WTC11 (cell line): ENCODE measurements at regions not wholly inside any gene's neighbourhood (a gene's known extent, or its start where the extent isn't known, plus 50 kb on each side); places are given as distances from the start of the nearest gene placed in this dataset.
"Not testable (repeated sequence)": the region's sequence is repeated elsewhere in the genome, so short reads cannot be mapped to it uniquely, and the experiment has no call there.

Source experiments
- ATAC-seq: fragments of 200-7000 bp; cut with Tn5 transposase; 2 replicates; pipeline ENCODE4 v1.10.0; 2021; ENCODE audit warnings: mild to moderate bottlenecking, moderate library complexity
- CTCF ChIA-PET: fragments of 300-600 bp; sonication (Branson Sonifier 250); formaldehyde crosslinking; loops from one replicate; lab custom pipeline; 2021; ENCODE audit warnings: antibody characterized with exemption; lab: Charles Lee
- POLR2A ChIA-PET: fragments of 350-600 bp; sonication (Branson Sonifier 250); formaldehyde crosslinking; loops from one replicate; lab custom pipeline; 2021; ENCODE audit warnings: antibody characterized with exemption; lab: Charles Lee
- DNase-seq: peaks from one replicate; pipeline ENCODE4 v3.0.0; 2021; ENCODE audit warnings: low spot score
- H3K27ac Mint-ChIP-seq: 2 replicates; pipeline ENCODE4 v1.8.0; 2021; ENCODE audit warnings: mixed read lengths
- H3K27me3 Mint-ChIP-seq: 2 replicates; pipeline ENCODE4 v1.8.0; 2021; ENCODE audit warnings: low read depth, mild to moderate bottlenecking, moderate library complexity, mixed read lengths
- H3K36me3 Mint-ChIP-seq: 2 replicates; pipeline ENCODE4 v1.8.0; 2021; ENCODE audit warnings: mixed read lengths
- H3K4me1 Mint-ChIP-seq: 2 replicates; pipeline ENCODE4 v1.8.0; 2022; ENCODE audit warnings: mixed read lengths
- H3K4me3 Mint-ChIP-seq: 2 replicates; pipeline ENCODE4 v1.8.0; 2021; ENCODE audit warnings: mild to moderate bottlenecking, moderate library complexity, mixed read lengths
- H3K9me3 Mint-ChIP-seq: 2 replicates; pipeline ENCODE4 v1.8.0; 2021; ENCODE audit warnings: mixed read lengths
- ELF4 ChIP-seq: sonication (generic); formaldehyde crosslinking; IDR thresholded peaks from 2 replicates; pipeline ENCODE4 v1.8.1; 2022; ENCODE audit warnings: low read depth, mild to moderate bottlenecking, moderate library complexity, missing genetic modification reagents
- GTF2I ChIP-seq: fragments of 250-450 bp; sonication (Bioruptor Pico); conservative IDR thresholded peaks from 2 replicates; pipeline ENCODE4 v1.4.0; 2021; ENCODE audit warnings: mild to moderate bottlenecking
- PRRX2 ChIP-seq: fragments of 250-450 bp; sonication (Bioruptor Pico); IDR thresholded peaks from 2 replicates; pipeline ENCODE4 v1.8.0; 2021; ENCODE audit warnings: mild to moderate bottlenecking
- SOX15 ChIP-seq: fragments of 250-450 bp; sonication (Bioruptor Pico); IDR thresholded peaks from 2 replicates; pipeline ENCODE4 v1.9.0; 2021; ENCODE audit warnings: mild to moderate bottlenecking
- TEAD1 ChIP-seq: sonication (generic); formaldehyde crosslinking; IDR thresholded peaks from 2 replicates; pipeline ENCODE4 v1.8.0; 2022; ENCODE audit warnings: mild to moderate bottlenecking, missing genetic modification reagents
- TEAD4 ChIP-seq: sonication (generic); formaldehyde crosslinking; IDR thresholded peaks from 2 replicates; pipeline ENCODE4 v1.8.0; 2022; ENCODE audit warnings: mild to moderate bottlenecking, missing genetic modification reagents
- ZNF138 ChIP-seq: sonication (generic); formaldehyde crosslinking; conservative IDR thresholded peaks from 2 replicates; pipeline ENCODE4 v1.8.1; 2022; ENCODE audit warnings: mild to moderate bottlenecking, moderate library complexity, missing genetic modification reagents
- ZNF219 ChIP-seq: sonication (generic); formaldehyde crosslinking; IDR thresholded peaks from 2 replicates; pipeline ENCODE4 v1.8.0; 2023; ENCODE audit warnings: missing genetic modification reagents, mild to moderate bottlenecking, borderline replicate concordance
- ZNF263 ChIP-seq: sonication (generic); formaldehyde crosslinking; IDR thresholded peaks from 2 replicates; pipeline ENCODE4 v1.8.1; 2022; ENCODE audit warnings: low read depth, mild to moderate bottlenecking, moderate library complexity, missing genetic modification reagents
- ZNF396 ChIP-seq: fragments of 250-450 bp; sonication (Bioruptor Pico); IDR thresholded peaks from 2 replicates; pipeline ENCODE4 v1.8.0; 2021; ENCODE audit warnings: mild to moderate bottlenecking, moderate library complexity, borderline replicate concordance
- TF ChIP-seq, protein P1 (sequence below): sonication (generic); formaldehyde crosslinking; IDR thresholded peaks from 2 replicates; pipeline ENCODE4 v1.8.1; 2022; ENCODE audit warnings: low read depth, mild to moderate bottlenecking, moderate library complexity, missing genetic modification reagents, borderline replicate concordance
- TF ChIP-seq, protein P2 (sequence below): sonication (generic); formaldehyde crosslinking; IDR thresholded peaks from 2 replicates; pipeline ENCODE4 v1.8.1; 2023; ENCODE audit warnings: mild to moderate bottlenecking, missing genetic modification reagents
- TF ChIP-seq, protein P3 (sequence below): fragments of 200-600 bp; IDR thresholded peaks from 2 replicates; pipeline ENCODE4 v1.8.0; 2022; ENCODE audit warnings: antibody characterized with exemption
- TF ChIP-seq, protein P4 (sequence below): sonication (generic); formaldehyde crosslinking; IDR thresholded peaks from 2 replicates; pipeline ENCODE4 v1.8.0; 2022; ENCODE audit warnings: mild to moderate bottlenecking, missing genetic modification reagents
- TF ChIP-seq, protein P5 (sequence below): sonication (generic); formaldehyde crosslinking; IDR thresholded peaks from 2 replicates; pipeline ENCODE4 v1.8.1; 2023; ENCODE audit warnings: mild to moderate bottlenecking, missing genetic modification reagents
- TF ChIP-seq, protein P6 (sequence below): sonication (generic); formaldehyde crosslinking; IDR thresholded peaks from 2 replicates; pipeline ENCODE4 v1.8.0; 2023; ENCODE audit warnings: missing genetic modification reagents, mild to moderate bottlenecking, borderline replicate concordance

DNA sequence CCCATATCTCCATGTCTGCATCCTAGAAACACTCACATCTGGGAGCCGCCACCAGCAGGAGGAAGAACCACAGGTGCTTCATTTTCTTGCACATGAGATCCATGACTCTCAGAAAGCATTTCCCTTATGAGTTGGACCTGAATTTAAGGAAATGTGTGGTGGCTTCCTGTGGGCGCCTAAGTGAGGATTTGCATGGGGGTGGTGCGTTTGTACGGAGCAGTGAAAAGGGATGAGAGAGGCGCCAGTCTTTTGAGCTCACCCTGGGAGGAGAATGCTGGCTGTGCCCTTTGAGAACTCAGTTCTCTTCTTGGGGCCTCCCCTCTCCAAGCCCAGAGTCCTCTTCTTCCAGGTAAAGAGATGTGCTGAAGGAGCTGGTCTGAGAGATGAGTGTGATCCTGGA is 895.7 kb downstream of the TMEM121 start (continued):
- TF ChIP-seq, protein P1, sequence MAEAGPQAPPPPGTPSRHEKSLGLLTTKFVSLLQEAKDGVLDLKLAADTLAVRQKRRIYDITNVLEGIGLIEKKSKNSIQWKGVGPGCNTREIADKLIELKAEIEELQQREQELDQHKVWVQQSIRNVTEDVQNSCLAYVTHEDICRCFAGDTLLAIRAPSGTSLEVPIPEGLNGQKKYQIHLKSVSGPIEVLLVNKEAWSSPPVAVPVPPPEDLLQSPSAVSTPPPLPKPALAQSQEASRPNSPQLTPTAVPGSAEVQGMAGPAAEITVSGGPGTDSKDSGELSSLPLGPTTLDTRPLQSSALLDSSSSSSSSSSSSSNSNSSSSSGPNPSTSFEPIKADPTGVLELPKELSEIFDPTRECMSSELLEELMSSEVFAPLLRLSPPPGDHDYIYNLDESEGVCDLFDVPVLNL (CRISPR knock-in tag) = no peak
- TF ChIP-seq, protein P2, sequence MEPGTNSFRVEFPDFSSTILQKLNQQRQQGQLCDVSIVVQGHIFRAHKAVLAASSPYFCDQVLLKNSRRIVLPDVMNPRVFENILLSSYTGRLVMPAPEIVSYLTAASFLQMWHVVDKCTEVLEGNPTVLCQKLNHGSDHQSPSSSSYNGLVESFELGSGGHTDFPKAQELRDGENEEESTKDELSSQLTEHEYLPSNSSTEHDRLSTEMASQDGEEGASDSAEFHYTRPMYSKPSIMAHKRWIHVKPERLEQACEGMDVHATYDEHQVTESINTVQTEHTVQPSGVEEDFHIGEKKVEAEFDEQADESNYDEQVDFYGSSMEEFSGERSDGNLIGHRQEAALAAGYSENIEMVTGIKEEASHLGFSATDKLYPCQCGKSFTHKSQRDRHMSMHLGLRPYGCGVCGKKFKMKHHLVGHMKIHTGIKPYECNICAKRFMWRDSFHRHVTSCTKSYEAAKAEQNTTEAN (CRISPR knock-in tag) = no peak
- TF ChIP-seq ZNF138 (CRISPR knock-in tag) (no peak), TEAD1 (CRISPR knock-in tag) (no peak)
- TF ChIP-seq, all 79 proteins: peak for 0

DNA sequence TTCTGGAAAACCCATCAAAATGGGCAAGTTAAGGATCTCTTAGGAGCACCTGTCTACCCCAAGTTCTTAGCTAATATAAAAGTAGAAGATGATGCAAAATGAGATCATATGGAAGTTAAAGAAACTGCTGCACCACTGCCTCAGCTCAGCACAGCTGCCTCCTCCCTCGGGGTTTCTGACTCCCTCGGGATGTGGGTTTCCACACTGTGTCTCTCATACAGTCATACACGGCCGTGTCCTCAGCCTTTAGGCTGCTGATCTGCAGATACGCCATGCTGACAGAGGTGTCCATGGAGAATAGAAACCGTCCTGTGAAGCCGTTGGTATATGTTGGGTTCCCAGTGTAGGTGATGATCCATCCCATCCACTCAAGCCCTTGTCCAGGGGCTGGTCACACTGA is 898.8 kb downstream of the TMEM121 start:
- ATAC-seq, CTCF ChIA-PET, H3K27me3 Mint-ChIP-seq, H3K27ac Mint-ChIP-seq, H3K4me1 Mint-ChIP-seq, DNase-seq, POLR2A ChIA-PET, H3K4me3 Mint-ChIP-seq: not testable (repeated sequence)
- peaks cover 57% of the 10 kb centered on the region for H3K9me3 Mint-ChIP-seq
- peaks cover 58% of the 10 kb centered on the region for H3K36me3 Mint-ChIP-seq

DNA sequence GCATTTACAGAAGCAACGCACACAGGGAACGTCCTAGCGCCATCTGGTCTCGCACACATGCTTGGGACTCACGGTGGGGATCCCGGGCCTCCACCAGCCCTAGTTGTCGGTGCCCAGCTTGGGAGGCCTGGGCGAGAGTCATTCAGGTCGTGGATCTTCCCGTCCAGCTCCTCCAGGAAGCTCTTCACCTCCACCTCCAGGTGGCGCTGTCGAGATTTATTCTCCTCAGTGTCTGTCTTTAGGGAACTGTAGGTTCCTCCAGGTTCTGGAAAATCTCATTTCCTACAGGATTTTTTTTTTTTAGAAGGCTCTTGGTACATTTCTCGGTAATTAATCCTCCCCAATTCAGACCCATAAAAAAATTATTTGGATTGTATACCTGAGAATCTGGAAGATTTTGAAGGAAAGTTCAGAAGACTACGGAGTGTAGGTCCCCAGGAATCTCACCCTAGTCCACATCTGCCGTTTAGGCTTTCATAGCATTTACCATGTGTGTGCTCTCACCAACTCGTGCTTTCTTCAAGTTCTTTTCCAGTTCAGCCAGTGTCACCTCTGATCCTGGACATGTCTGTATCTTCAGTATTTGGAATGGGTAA is 910.0 kb downstream of the TMEM121 start:
- Mint-ChIP-seq H3K4me1 (no peaks in the 10 kb centered on the region), H3K36me3 (peaks cover 78% of the 10 kb centered on the region), H3K27me3 (peaks cover 5% of the 10 kb centered on the region), H3K4me3 (no peak overlapping the region), H3K9me3 (peaks cover 82% of the 10 kb centered on the region), H3K27ac (no peak overlapping the region)
- ChIA-PET POLR2A (no interaction called here), CTCF (no interaction called here)
- TF ChIP-seq, protein P3, sequence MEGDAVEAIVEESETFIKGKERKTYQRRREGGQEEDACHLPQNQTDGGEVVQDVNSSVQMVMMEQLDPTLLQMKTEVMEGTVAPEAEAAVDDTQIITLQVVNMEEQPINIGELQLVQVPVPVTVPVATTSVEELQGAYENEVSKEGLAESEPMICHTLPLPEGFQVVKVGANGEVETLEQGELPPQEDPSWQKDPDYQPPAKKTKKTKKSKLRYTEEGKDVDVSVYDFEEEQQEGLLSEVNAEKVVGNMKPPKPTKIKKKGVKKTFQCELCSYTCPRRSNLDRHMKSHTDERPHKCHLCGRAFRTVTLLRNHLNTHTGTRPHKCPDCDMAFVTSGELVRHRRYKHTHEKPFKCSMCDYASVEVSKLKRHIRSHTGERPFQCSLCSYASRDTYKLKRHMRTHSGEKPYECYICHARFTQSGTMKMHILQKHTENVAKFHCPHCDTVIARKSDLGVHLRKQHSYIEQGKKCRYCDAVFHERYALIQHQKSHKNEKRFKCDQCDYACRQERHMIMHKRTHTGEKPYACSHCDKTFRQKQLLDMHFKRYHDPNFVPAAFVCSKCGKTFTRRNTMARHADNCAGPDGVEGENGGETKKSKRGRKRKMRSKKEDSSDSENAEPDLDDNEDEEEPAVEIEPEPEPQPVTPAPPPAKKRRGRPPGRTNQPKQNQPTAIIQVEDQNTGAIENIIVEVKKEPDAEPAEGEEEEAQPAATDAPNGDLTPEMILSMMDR = 0 out of 2 replicates have a peak, but pooled peaks have one; percentile 25
- TF ChIP-seq, protein P4, sequence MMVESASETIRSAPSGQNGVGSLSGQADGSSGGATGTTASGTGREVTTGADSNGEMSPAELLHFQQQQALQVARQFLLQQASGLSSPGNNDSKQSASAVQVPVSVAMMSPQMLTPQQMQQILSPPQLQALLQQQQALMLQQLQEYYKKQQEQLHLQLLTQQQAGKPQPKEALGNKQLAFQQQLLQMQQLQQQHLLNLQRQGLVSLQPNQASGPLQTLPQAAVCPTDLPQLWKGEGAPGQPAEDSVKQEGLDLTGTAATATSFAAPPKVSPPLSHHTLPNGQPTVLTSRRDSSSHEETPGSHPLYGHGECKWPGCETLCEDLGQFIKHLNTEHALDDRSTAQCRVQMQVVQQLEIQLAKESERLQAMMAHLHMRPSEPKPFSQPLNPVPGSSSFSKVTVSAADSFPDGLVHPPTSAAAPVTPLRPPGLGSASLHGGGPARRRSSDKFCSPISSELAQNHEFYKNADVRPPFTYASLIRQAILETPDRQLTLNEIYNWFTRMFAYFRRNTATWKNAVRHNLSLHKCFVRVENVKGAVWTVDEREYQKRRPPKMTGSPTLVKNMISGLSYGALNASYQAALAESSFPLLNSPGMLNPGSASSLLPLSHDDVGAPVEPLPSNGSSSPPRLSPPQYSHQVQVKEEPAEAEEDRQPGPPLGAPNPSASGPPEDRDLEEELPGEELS = no peak
- TF ChIP-seq ELF4 (CRISPR knock-in tag) (no peak), ZNF396 (no peak)
- DNase-seq (peak; percentile 20), ATAC-seq (no peak)

DNA sequence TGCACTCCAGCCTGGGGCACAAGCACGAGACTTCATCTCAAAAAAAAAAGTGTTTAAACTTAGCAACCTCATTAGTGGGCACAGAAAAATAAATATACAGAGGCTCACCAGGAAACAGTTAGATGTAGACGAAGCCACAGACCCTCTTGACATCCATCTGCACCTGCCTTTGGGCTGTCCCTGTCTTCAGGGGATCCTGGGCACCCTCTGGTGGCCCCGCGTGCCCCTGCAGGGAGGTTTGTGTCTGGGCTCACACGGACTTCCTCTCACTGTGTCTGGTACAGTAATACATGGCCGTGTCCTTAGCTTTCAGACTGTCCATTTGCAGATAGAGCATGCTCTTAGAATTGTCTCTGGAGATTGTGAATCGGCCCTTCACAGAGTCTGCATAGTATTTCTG is 916.5 kb downstream of the TMEM121 start:
- Mint-ChIP-seq H3K36me3 (peaks cover 85% of the 10 kb centered on the region), H3K27me3 (no peaks in the 10 kb centered on the region; the same call in 1 of the 2 replicates), H3K4me3 (no peak overlapping the region), H3K9me3 (peaks cover 82% of the 10 kb centered on the region), H3K4me1 (no peaks in the 10 kb centered on the region), H3K27ac (no peak overlapping the region)
- POLR2A ChIA-PET = no interaction called here
- ATAC-seq (no peak), DNase-seq (no peak)
- CTCF ChIA-PET = no interaction called here
- no peak for TF ChIP-seq ZNF396
- no peak for TF ChIP-seq GTF2I
- no peak for TF ChIP-seq TEAD4 (CRISPR knock-in tag)
- TF ChIP-seq, protein P5, sequence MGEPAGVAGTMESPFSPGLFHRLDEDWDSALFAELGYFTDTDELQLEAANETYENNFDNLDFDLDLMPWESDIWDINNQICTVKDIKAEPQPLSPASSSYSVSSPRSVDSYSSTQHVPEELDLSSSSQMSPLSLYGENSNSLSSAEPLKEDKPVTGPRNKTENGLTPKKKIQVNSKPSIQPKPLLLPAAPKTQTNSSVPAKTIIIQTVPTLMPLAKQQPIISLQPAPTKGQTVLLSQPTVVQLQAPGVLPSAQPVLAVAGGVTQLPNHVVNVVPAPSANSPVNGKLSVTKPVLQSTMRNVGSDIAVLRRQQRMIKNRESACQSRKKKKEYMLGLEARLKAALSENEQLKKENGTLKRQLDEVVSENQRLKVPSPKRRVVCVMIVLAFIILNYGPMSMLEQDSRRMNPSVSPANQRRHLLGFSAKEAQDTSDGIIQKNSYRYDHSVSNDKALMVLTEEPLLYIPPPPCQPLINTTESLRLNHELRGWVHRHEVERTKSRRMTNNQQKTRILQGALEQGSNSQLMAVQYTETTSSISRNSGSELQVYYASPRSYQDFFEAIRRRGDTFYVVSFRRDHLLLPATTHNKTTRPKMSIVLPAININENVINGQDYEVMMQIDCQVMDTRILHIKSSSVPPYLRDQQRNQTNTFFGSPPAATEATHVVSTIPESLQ (CRISPR knock-in tag) = no peak
- TF ChIP-seq PRRX2 = no peak
- no peak for TF ChIP-seq ZNF263
- TF ChIP-seq ZNF219 (CRISPR knock-in tag) = no peak
- TF ChIP-seq, protein P6, sequence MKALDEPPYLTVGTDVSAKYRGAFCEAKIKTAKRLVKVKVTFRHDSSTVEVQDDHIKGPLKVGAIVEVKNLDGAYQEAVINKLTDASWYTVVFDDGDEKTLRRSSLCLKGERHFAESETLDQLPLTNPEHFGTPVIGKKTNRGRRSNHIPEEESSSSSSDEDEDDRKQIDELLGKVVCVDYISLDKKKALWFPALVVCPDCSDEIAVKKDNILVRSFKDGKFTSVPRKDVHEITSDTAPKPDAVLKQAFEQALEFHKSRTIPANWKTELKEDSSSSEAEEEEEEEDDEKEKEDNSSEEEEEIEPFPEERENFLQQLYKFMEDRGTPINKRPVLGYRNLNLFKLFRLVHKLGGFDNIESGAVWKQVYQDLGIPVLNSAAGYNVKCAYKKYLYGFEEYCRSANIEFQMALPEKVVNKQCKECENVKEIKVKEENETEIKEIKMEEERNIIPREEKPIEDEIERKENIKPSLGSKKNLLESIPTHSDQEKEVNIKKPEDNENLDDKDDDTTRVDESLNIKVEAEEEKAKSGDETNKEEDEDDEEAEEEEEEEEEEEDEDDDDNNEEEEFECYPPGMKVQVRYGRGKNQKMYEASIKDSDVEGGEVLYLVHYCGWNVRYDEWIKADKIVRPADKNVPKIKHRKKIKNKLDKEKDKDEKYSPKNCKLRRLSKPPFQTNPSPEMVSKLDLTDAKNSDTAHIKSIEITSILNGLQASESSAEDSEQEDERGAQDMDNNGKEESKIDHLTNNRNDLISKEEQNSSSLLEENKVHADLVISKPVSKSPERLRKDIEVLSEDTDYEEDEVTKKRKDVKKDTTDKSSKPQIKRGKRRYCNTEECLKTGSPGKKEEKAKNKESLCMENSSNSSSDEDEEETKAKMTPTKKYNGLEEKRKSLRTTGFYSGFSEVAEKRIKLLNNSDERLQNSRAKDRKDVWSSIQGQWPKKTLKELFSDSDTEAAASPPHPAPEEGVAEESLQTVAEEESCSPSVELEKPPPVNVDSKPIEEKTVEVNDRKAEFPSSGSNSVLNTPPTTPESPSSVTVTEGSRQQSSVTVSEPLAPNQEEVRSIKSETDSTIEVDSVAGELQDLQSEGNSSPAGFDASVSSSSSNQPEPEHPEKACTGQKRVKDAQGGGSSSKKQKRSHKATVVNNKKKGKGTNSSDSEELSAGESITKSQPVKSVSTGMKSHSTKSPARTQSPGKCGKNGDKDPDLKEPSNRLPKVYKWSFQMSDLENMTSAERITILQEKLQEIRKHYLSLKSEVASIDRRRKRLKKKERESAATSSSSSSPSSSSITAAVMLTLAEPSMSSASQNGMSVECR (CRISPR knock-in tag) = no peak
- TF ChIP-seq SOX15 (CRISPR knock-in tag) = no peak
